ENCODE measurements at regions not wholly inside any gene's neighbourhood (a gene's known extent, or its start where the extent isn't known, plus 50 kb on each side); places are given as distances from the start of the nearest gene placed in this dataset.

GRCh38 chr1:207230441-207230840 lies 91.0 kb upstream of the CD55 start:
- Histone ChIP-seq H3K27ac (ENCODE audit: low read depth, low read length) (no peak overlapping the region), H3K4me2 (ENCODE audit: low read length) (no peak overlapping the region), H3K4me3 (ENCODE audit: low read length) (no peak overlapping the region), H3K27me3 (ENCODE audit: control insufficient read depth, low read length) (no peaks in the 10 kb centered on the region), H4K20me1 (ENCODE audit: control insufficient read depth, insufficient read depth, low read depth, low read length) (no peaks in the 10 kb centered on the region), H3K79me2 (ENCODE audit: control insufficient read depth, low read length) (no peaks in the 10 kb centered on the region), H3F3A (ENCODE audit: control insufficient read depth, insufficient read depth) (no peaks in the 10 kb centered on the region), H3K9me3 (ENCODE audit: control insufficient read depth, insufficient read depth, low read length) (no peaks in the 10 kb centered on the region), H3K36me3 (ENCODE audit: control insufficient read depth, low read length) (no peaks in the 10 kb centered on the region), H3K9me2 (replicated peaks; ENCODE audit: control insufficient read depth, low read length) (no peaks in the 10 kb centered on the region), H3K4me1 (ENCODE audit: control insufficient read depth, low read length) (no peaks in the 10 kb centered on the region)
- TF ChIP-seq CTCF (IDR thresholded peaks at IDR 0.05; ENCODE audit: low read depth, low read length, poor library complexity, severe bottlenecking) (no peak), EZH2phosphoT487 (IDR thresholded peaks at IDR 0.05; ENCODE audit: borderline replicate concordance, low read length) (no peak)

GRCh38 chr1:207234690-207235089 lies 86.8 kb upstream of the CD55 start:
- H3K9me2 ChIP-seq (replicated peaks; ENCODE audit: control insufficient read depth, low read length) = no peaks in the 10 kb centered on the region
- no peaks in the 10 kb centered on the region for H3F3A ChIP-seq (ENCODE audit: control insufficient read depth, insufficient read depth)
- TF ChIP-seq CTCF (IDR thresholded peaks at IDR 0.05; ENCODE audit: low read depth, low read length, poor library complexity, severe bottlenecking) (no peak), EZH2phosphoT487 (IDR thresholded peaks at IDR 0.05; ENCODE audit: borderline replicate concordance, low read length) (no peak)
- H3K4me1 ChIP-seq (ENCODE audit: control insufficient read depth, low read length) = no peaks in the 10 kb centered on the region
- no peaks in the 10 kb centered on the region for H3K9me3 ChIP-seq (ENCODE audit: control insufficient read depth, insufficient read depth, low read length)
- H3K4me3 ChIP-seq (ENCODE audit: low read length) = no peak overlapping the region
- no peak overlapping the region for H3K4me2 ChIP-seq (ENCODE audit: low read length)
- H4K20me1 ChIP-seq (ENCODE audit: control insufficient read depth, insufficient read depth, low read depth, low read length) = no peaks in the 10 kb centered on the region
- no peaks in the 10 kb centered on the region for H3K79me2 ChIP-seq (ENCODE audit: control insufficient read depth, low read length)
- no peaks in the 10 kb centered on the region for H3K36me3 ChIP-seq (ENCODE audit: control insufficient read depth, low read length)
- H3K27ac ChIP-seq (ENCODE audit: low read depth, low read length) = no peak overlapping the region
- no peaks in the 10 kb centered on the region for H3K27me3 ChIP-seq (ENCODE audit: control insufficient read depth, low read length)

- Histone ChIP-seq H3K9me2 (replicated peaks; ENCODE audit: control insufficient read depth, low read length) (no peaks in the 10 kb centered on the region), H3K27ac (ENCODE audit: low read depth, low read length) (no peak overlapping the region), H3F3A (ENCODE audit: control insufficient read depth, insufficient read depth) (no peaks in the 10 kb centered on the region), H4K20me1 (ENCODE audit: control insufficient read depth, insufficient read depth, low read depth, low read length) (no peaks in the 10 kb centered on the region), H3K4me3 (ENCODE audit: low read length) (no peak overlapping the region), H3K4me1 (ENCODE audit: control insufficient read depth, low read length) (no peaks in the 10 kb centered on the region), H3K4me2 (ENCODE audit: low read length) (no peak overlapping the region), H3K79me2 (ENCODE audit: control insufficient read depth, low read length) (no peaks in the 10 kb centered on the region), H3K36me3 (ENCODE audit: control insufficient read depth, low read length) (no peaks in the 10 kb centered on the region), H3K27me3 (ENCODE audit: control insufficient read depth, low read length) (no peaks in the 10 kb centered on the region), H3K9me3 (ENCODE audit: control insufficient read depth, insufficient read depth, low read length) (no peaks in the 10 kb centered on the region)
- TF ChIP-seq EZH2phosphoT487 (IDR thresholded peaks at IDR 0.05; ENCODE audit: borderline replicate concordance, low read length) = no peak
- no peak for TF ChIP-seq CTCF (IDR thresholded peaks at IDR 0.05; ENCODE audit: low read depth, low read length, poor library complexity, severe bottlenecking)
Observed at GRCh38 chr1:207239874-207240273, 81.6 kb upstream of the CD55 start.
